ENCODE measurements at regions not wholly inside any gene's neighbourhood (a gene's known extent, or its start where the extent isn't known, plus 50 kb on each side); places are given as distances from the start of the nearest gene placed in this dataset.

DNA sequence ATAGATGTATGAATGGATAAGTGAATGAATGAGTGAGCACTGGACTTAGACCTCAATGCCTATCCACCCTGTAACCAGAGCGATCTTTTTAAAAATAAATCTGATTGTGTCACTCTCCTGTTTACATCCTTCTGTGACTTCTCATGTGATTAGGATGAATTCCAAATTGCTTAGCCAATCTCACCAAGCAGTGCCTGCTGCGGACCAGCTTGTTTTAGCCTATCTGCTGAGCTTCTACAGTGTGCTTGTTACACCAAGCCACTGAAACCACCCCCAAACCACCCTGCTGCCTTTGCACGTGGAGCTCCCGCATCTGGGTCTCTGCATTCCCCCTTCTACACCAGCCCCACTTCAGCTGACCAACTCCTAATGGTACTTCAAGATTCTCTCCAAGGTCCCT, 265.4 kb downstream of the EN1 start (continued):
- TF ChIP-seq, protein P1, sequence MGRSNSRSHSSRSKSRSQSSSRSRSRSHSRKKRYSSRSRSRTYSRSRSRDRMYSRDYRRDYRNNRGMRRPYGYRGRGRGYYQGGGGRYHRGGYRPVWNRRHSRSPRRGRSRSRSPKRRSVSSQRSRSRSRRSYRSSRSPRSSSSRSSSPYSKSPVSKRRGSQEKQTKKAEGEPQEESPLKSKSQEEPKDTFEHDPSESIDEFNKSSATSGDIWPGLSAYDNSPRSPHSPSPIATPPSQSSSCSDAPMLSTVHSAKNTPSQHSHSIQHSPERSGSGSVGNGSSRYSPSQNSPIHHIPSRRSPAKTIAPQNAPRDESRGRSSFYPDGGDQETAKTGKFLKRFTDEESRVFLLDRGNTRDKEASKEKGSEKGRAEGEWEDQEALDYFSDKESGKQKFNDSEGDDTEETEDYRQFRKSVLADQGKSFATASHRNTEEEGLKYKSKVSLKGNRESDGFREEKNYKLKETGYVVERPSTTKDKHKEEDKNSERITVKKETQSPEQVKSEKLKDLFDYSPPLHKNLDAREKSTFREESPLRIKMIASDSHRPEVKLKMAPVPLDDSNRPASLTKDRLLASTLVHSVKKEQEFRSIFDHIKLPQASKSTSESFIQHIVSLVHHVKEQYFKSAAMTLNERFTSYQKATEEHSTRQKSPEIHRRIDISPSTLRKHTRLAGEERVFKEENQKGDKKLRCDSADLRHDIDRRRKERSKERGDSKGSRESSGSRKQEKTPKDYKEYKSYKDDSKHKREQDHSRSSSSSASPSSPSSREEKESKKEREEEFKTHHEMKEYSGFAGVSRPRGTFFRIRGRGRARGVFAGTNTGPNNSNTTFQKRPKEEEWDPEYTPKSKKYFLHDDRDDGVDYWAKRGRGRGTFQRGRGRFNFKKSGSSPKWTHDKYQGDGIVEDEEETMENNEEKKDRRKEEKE (IDR thresholded peaks at IDR 0.05) = no peak
- TF ChIP-seq MEF2A (IDR thresholded peaks at IDR 0.05; ENCODE audit: insufficient read depth, low read depth, low read length) = no peak

GRCh38 chr2:118580651-118581050, 266.8 kb downstream of the EN1 start:
- Histone ChIP-seq H3K79me2 (ENCODE audit: control insufficient read depth, insufficient read depth, low read length) (no peaks in the 10 kb centered on the region), H3K9ac (ENCODE audit: control insufficient read depth, insufficient read depth, low read length) (no peak overlapping the region), H3K36me3 (ENCODE audit: control insufficient read depth in 2 of 2, insufficient read depth in 2 of 2, low read length in 1 of 2) (no peaks in the 10 kb centered on the region), H2AFZ (ENCODE audit: control insufficient read depth, low read depth, low read length) (no peak overlapping the region), H3K4me1 (ENCODE audit: control insufficient read depth, insufficient read depth, low read length) (no peaks in the 10 kb centered on the region), H3K9me3 (replicated peaks; ENCODE audit: control insufficient read depth, insufficient read depth, low read length) (no peaks in the 10 kb centered on the region), H3K4me2 (ENCODE audit: control insufficient read depth, insufficient read depth) (no peak overlapping the region), H3K27ac (ENCODE audit: control insufficient read depth, insufficient read depth) (no peak overlapping the region), H3K4me3 (no peak overlapping the region), H3K27me3 (replicated peaks in 1 of 2; ENCODE audit: control insufficient read depth in 2 of 2, insufficient read depth in 2 of 2, low read length in 1 of 2) (peaks cover 0 to 2% of the 10 kb centered on the region in 2 experiments; a peak in 1 of 4 replicates), H4K20me1 (ENCODE audit: control insufficient read depth, insufficient read depth) (no peaks in the 10 kb centered on the region)
- FAIRE-seq (no peak), DNase-seq (ENCODE audit: low read depth, low spot score) (no peak), ATAC-seq (no peak)
- ChIA-PET POLR2A (no interaction called here), SMC1A (ENCODE audit: uncharacterized antibody, unreplicated experiment) (interaction anchor here (1.0 kb wide), 1 partner anchor 20 kb away, joined by 3 read pairs; no protein-coding TSS in a partner anchor), RAD21 (ENCODE audit: unreplicated experiment) (no interaction called here), CTCF (interaction anchor here (1.1 kb wide), 1 partner anchor 26 kb away, joined by 3 read pairs; no protein-coding TSS in a partner anchor)
- intact Hi-C loops (cut with micrococcal nuclease; ENCODE audit: unreplicated experiment) = no loop called here
- no TSS peak for BruUV-seq (replicated peaks)
- TF ChIP-seq EP300 (IDR thresholded peaks at IDR 0.05; ENCODE audit: borderline replicate concordance in 1 of 2, control insufficient read depth in 1 of 2, low read depth in 2 of 2, low read length in 2 of 2) (no peak), BACH1 (IDR thresholded peaks at IDR 0.05; ENCODE audit: borderline replicate concordance) (no peak), NR2C1 (IDR thresholded peaks at IDR 0.05) (no peak)
- in situ Hi-C loops (cut with MboI) = no loop called here
- 0% methylated on average over 1 of the region's 1 CpG for WGBS (ENCODE audit: insufficient coverage, insufficient replicate concordance, low lambda C conversion rate, missing lambda C conversion rate)

All from GM12878 (cell line).